A172 (cell line): ENCODE measurements at regions not wholly inside any gene's neighbourhood (a gene's known extent, or its start where the extent isn't known, plus 50 kb on each side); places are given as distances from the start of the nearest gene placed in this dataset.
"Not testable (repeated sequence)": the region's sequence is repeated elsewhere in the genome, so short reads cannot be mapped to it uniquely, and the experiment has no call there.

Experiments
- DNase-seq: peaks from one replicate; pipeline ENCODE4 v3.0.0-alpha.2; 2015; ENCODE audit warnings: low spot score

GRCh38 chr5:145110181-145110580 lies 725.0 kb downstream of the PRELID2 start:
- DNase-seq = no peak

GRCh38 chr5:145105384-145105783 lies 729.8 kb downstream of the PRELID2 start:
- no peak for DNase-seq

- DNase-seq = no peak
Observed at GRCh38 chr5:145104106-145104505, 731.0 kb downstream of the PRELID2 start.

GRCh38 chr5:145101246-145101645 lies 733.9 kb downstream of the PRELID2 start:
- no peak for DNase-seq

GRCh38 chr5:145090115-145090514 lies 745.0 kb downstream of the PRELID2 start:
- no peak for DNase-seq

GRCh38 chr5:145084834-145085233 lies 750.3 kb downstream of the PRELID2 start:
- DNase-seq = no peak

DNA sequence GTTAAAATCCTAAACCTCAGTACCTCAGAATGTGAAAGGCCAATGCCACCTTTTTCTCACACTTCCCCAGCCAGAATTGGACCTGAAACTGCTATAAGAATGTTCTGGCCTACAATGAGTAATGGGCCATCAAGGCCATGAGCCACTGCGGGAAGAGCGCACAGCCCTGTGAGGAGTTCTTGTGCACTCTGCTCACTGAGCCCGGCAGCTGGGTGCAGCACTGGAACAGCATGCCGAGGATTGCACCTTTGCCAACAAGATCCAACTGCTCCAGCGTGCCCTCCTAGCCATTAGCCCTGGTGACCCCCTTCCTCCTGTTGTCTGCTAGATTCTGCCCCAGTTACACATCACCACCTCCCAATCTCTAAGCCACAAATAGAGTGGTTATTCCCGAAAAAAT lies 758.1 kb downstream of the PRELID2 start:
- DNase-seq = no peak

- DNase-seq = no peak
Observed at GRCh38 chr5:145076040-145076439, 759.1 kb downstream of the PRELID2 start.

GRCh38 chr5:145072889-145073288 lies 762.3 kb downstream of the PRELID2 start:
- no peak for DNase-seq

- DNase-seq = no peak
Observed at GRCh38 chr5:145068721-145069120, 766.4 kb downstream of the PRELID2 start.

- DNase-seq = no peak
Observed at GRCh38 chr5:145062280-145063062, 772.7 kb downstream of the PRELID2 start.

DNA sequence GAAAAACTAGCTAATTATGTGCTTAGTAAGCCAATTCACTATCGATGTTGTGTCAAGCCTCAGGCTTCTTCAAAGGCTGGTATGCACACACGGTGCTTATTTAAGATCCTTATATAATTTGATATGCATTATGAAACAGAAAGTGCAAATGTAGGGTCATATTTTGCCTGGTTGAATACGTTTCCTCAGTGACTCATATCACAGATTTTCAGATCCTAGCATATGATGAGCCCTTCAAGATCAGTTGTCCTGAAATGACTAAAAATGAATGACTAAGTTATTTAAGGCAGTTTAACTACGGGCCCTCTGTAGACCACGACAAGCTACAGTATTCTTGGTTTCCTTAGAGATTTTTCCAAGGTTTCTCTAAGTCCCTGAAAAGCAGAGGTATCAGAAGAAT lies 778.3 kb downstream of the PRELID2 start:
- peak; percentile 62 for DNase-seq

DNA sequence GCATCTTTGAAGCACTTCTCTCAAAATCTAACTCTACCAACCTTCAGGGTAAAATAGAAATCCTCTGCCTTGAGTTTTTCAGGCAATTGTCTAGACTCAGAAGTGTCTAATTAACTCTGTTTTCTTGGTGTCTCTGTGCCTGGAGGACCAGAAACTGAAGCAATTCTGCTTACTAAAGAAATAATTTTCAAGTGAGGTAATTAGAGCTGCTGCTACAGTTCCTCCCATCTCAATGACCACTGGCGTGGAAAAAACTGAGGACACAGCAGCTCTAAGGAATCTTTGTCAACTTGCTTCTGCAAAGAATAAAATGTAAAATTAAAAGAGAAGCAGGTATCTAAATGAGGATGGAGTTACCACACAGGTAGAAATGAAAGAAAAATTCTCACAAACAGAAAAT lies 785.0 kb downstream of the PRELID2 start:
- no peak for DNase-seq

GRCh38 chr5:145044970-145045369 lies 790.2 kb downstream of the PRELID2 start:
- no peak for DNase-seq

- no peak for DNase-seq
Observed at GRCh38 chr5:145028626-145029025, 806.5 kb downstream of the PRELID2 start.

DNA sequence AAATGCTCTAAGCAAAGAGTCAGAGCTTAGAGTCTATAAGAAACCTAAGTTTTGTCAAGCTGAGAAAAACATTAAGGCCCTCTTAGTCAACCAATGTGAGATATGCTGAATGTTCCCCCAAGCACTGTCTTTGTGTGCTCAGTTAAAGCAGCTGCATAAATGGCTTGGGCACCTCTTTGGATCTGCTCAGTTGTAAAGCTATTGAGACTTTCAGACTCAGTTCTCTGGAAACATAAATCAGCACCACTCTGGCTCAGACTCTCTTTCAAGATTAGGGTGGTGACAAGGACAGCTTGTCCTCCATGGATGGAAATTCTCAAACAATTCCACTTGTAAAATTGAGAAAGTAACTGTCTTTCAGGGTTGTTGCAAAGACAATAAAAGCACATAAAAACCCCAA lies 807.9 kb downstream of the PRELID2 start:
- DNase-seq = no peak

GRCh38 chr5:145025775-145026174 lies 809.4 kb downstream of the PRELID2 start:
- DNase-seq = no peak

- DNase-seq = no peak
Observed at GRCh38 chr5:145015146-145015545, 820.0 kb downstream of the PRELID2 start.

DNA sequence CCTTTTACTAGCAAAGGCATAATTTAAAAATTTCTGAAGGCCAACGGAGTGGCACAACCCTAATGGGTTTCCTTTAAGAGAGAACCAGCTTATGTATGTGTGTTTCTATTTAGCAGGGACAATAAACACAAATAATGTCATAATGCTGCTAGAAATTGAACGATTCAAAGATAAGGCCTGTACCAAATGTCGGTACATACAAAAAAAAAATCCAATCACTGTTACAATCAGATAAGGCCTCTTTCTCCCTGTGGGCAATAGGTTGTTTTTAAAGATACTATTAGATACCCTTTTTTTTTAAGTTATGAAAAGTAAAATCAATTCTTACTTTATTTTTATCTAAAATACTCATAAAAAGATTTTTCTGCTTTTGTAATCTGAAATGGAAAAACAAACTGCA lies 821.0 kb downstream of the PRELID2 start:
- no peak for DNase-seq

DNA sequence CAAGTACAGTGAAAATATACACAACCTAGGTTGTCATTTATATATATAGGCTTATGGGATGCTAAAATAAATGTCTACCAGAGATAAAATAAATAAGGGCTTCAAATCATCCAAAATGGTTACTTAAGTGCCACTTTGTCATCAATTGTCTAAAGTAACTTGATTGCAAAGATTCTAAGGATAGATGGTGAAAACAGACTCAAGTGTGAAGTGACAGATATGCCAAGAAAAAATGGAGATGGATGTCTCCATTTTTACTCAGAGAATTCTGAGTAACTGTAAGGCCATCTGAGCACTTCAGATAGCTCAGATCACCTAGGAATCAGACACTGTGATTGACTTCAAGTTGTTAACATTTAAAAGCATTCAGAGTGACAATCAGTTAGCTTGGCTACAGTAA lies 824.3 kb downstream of the PRELID2 start:
- no peak for DNase-seq

DNA sequence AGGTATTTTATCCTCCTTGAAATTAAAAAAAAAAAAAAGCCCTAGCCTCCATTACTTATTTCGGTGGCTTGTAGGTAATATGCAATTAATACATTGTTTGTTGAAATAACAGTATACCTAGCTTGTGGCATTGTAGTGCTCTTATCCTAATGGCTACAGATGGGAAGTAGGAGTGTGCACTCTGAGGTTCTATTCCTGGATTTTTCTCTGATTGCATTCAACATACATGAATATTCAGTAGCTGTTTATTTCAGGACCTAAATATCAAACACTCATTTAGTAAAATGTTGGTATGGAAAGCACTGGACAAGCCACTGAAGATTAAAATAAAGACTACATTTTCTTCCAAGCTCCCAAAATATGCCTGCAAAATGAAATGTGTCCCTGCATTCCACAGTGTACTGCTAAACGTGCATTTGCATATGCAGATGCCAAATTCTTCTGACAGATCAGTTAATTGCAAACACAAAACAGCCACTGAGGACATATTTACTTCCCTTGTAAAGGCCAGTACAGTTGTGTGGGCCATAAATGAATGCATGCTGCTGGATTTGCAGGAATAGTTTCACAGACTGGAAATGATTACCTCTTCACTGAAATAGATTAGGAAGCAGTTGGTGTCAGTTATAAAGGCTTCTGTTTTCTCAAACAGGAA lies 826.1 kb downstream of the PRELID2 start:
- no peak for DNase-seq

GRCh38 chr5:144994356-144994755 lies 823.7 kb downstream of the KCTD16 start:
- not testable (repeated sequence) for DNase-seq

DNA sequence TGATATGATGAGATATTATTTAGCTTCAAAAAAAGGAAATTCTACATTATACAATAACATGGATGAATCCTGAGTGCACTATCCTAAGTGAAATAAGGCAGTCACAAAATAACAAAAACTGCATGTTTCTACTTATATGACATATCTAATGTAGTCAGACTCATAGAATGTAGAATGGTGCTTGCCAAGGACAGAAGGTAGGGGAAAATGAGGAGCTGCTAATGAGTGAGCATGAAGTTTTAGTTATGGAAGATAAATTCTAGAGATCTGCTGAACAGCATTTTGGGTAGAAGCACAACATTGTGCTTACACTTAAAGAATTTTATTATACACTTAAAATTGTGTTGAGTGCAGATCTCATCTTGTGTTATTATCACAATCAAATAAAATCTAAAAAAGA lies 812.4 kb downstream of the KCTD16 start:
- DNase-seq = no peak
